Suppressor macrophage (primary cell): ENCODE measurements at regions not wholly inside any gene's neighbourhood (a gene's known extent, or its start where the extent isn't known, plus 50 kb on each side); places are given as distances from the start of the nearest gene placed in this dataset.
"Not testable (repeated sequence)": the region's sequence is repeated elsewhere in the genome, so short reads cannot be mapped to it uniquely, and the experiment has no call there.

ENCODE experiments used
- DNase-seq, 4 experiments: peaks; one replicate each; pipeline ENCODE4 v3.0.0-alpha.2; 2020 to 2022

DNA sequence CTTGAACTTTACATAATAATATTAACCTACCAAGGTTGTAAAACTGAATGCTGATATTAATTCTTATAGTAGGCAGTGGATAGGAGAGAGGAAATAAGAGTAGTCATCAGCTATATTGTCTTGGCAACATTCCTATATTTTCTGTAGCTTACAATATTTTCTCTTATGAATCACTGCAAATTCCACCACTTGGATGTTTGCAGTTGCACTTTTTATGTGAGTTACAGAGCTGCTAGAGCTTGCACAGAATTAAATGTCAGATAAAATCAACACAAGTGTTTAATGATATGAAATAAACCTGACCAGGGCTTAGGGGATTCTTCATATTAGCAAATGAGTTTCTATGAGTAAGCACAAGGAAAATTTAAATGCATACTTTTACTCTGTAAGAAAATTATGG lies 1710.1 kb downstream of the SI start:
- no peak for DNase-seq

DNA sequence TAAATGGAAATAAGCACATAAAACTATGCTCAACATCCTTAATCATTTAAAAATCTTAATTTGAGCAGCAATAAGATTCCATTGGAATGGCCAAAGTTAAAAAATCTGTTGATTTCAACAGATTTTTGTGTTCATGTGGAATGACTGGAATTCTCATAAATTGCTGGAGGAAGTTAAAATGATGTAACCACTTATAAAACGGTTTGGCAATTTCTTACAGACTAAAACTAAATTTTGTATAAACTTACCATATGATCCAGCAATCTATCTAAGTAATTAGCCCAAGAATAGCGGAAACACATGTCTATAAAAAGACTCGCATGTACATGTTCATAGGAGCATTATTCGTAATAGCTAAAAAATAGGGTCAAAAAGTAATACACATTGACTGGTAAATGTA lies 1713.6 kb downstream of the SI start:
- DNase-seq = no peak

DNA sequence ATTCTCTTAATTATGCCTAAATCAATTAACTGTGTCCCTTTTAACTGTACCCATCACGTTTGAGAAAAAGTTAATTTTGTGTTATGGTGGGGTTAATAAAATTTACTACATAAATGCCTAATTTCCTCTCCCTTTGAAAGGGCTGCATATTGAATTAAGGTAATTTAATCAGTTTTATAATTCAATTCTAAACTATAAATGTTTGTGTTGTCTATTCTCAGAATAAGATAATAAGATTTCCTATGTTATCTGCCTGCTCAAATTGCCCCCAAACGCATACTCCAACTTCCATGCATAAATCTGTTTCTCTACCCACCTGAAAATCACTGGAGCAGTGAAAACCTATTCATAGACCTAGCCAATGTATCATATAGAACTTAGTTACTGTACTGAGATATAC lies 1716.1 kb downstream of the SI start:
- no peak for DNase-seq

GRCh38 chr3:163361357-163361878 lies 1716.9 kb downstream of the SI start:
- not testable (repeated sequence) for DNase-seq

DNA sequence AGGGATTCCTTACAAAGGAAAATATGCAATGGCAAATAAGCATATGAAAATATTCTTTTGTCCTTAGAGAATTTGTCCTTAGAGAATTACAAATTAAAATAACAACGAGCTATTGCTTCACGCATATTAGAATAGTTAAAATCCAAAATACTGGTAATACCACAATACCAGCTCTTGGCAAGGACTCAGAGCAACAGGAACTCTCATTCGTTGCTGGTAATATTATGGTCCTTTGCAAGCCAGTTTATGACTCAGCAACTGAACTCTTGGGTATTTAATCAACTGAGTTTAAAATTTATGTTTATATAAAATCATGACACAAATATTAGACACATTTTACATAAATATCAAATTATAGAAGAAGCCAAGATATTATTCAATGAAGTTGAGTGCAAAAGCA lies 1730.4 kb downstream of the SI start:
- DNase-seq = no peak

GRCh38 chr3:163335429-163335828 lies 1742.9 kb downstream of the SI start:
- DNase-seq = no peak

GRCh38 chr3:163328680-163329079 lies 1749.6 kb downstream of the SI start:
- no peak for DNase-seq

GRCh38 chr3:163327086-163327485 lies 1751.2 kb downstream of the SI start:
- DNase-seq = no peak

GRCh38 chr3:163315786-163316185 lies 1762.5 kb downstream of the SI start:
- no peak for DNase-seq

DNA sequence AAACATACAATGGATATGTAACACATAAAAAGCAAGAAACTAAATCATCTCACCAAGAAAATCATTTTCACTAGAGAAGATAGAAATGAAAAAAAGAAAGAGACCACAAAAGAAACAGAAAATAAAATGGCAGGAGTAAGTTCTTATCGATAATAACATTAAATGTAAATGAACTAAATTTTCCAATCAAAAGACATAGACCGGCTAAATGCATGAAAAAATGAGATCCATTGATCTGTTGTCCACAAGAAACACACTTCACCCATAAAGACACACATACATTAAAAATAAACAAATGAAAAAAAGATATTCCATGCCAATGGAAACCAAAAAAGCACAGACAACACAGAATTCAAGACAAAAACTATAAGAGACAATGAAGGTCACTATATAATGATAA lies 1771.9 kb downstream of the SI start:
- no peak for DNase-seq

- DNase-seq = no peak
These were observed 1777.1 kb downstream of the OTOL1 start for GRCh38 chr3:163273694-163274093.

DNA sequence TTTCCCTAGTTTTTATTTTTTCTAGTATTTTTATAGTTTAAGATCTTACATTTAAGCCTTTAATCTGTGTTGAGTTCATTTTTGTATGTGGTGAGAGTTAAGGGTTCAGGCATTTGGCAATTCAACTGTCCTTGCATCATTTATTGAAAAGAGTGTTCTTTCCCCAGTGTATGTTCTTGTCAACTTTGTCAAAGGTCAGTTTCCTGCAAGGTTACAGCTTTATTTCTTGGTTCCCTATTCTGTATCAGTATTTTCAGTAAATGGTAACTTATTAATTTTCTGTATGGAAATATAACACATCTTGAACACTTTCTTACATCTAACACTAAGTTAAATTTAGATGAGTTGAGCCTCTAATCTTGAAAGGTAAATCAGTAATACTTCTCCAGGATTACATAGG lies 1770.1 kb downstream of the OTOL1 start:
- DNase-seq = no peak

DNA sequence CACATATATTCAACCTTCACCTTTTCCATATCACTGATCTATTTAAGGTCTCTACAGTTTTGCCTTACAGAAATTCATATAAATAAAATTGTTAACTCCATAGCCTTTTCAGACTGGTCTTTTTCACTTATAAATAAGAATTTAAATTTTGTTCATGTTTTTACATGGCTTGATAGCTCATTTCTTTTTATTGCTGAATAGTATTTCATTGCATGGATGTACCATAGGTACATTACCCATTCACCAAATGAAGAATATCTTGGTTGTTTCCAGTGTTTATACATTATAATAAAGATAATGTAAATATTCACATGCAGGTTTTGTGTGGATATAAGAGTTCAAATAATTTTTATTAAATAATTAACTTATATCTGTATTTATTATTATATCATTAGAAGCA lies 1765.0 kb downstream of the OTOL1 start:
- DNase-seq = no peak

DNA sequence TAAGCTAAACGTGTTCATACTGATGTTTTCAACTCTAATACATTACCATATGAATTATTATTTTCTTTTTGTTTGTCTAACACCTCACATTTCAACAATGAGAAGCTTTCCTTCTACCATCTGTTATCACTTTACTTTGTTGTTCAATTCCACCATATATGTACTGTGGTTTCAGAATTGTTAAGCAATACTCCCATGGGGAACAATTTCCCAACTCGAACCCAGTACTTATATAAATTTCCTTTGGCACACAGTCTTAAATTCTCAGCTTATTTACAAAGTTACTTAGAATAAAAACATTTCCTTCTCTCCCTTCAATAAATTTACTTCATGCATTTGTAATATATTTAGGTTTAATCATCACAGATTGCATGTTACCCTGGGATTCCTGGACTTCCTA lies 1764.4 kb downstream of the OTOL1 start:
- no peak for DNase-seq

- no peak for DNase-seq
These were observed 1721.7 kb downstream of the OTOL1 start for GRCh38 chr3:163218336-163218735.

GRCh38 chr3:163213838-163214237 lies 1717.2 kb downstream of the OTOL1 start:
- no peak for DNase-seq

DNA sequence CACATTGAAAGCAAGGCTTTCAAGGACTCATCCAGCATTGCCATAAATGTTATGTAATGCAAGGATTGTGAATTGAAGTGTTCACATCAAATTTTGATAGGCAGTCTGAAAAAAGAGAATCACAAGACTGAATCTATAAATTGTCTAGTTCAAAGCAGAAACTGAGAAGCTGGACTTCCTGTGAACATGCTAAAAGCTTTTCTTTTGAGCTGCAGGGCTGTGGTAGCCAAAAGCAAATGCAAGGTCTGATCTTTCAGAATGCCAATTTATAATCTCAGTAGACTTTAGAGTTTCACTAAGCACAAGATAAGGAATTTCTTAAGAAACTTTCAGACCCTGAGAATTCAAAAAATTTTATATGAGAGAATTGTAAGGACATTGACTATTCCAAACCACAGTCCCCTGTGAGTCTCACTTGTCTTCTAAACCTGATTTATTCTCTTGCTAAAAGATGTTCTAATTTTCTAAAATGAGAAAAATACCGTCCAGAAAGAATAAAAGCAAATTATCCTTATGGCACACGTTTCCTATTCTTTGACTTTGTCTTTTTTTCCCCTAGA lies 1700.3 kb downstream of the OTOL1 start:
- DNase-seq = no peak

- no peak for DNase-seq
These were observed 1699.6 kb downstream of the OTOL1 start for GRCh38 chr3:163196245-163196644.

DNA sequence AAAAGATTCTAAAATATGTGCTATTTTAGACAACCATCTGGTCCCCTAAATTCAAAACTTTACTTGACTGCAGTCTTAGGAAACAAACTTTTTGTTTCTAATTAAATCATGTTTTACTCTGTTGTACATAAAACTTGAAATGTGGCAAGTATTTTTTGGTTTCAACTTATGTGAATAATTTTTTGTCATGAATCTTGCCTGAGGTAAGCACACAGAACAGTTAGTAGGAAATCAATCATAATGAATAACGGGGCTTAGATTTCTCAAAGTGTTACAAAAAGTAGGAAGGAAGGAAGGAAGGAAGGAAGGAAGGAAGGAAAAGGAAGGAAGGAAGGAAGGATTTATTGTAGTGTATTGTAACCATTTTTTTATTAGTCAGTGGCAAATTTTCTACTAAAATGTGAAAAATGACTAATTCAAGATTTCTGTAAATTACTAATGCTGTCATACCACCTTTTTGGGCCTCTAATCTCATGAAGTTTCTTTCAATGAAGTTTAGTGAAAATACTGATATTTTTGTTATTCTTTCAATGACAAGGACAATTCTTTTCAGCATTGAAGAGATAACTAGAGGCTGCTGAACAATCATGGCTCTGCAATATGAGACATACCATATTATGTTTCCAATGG lies 1689.2 kb downstream of the OTOL1 start:
- no peak for DNase-seq

- no peak for DNase-seq
These were observed 1679.4 kb downstream of the OTOL1 start for GRCh38 chr3:163175970-163176369.

DNA sequence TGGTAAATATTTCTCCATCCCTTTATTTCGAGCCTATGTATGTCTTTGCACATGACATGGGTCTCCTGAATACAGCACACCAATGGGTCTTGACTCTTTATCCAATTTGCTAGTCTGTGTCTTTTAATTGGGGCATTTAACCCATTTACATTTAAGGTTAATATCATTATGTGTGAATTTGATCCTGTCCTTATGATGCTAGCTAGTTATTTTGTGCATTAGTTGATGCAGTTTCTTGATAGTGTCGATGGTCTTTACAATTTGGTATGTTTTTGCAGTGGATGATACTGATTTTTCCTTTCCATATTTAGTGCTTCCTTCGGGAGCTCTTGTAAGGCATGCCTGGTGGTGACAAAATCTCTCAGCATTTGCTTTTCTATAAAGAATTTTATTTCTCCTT lies 1675.9 kb downstream of the OTOL1 start:
- not testable (repeated sequence) for DNase-seq

- DNase-seq = no peak
These were observed 1669.6 kb downstream of the OTOL1 start for GRCh38 chr3:163166197-163166596.

DNA sequence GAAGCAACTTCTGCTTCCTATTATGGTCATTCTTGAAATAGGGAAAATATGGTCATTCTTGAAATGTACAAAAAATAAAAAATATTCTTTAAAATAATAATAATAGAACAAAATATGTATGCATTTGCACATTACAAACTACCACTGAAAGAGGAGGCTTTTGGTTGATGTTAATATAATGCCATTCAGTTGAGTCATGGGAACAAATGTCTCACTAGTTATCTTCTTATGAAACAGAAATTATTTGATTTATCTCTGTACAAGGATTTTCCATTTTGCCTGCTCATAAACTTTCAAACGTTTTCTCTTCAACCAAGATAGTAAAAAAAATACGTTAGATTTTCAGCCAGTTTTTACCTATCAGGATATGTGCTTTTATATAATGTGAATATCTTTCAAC lies 1662.7 kb downstream of the OTOL1 start:
- DNase-seq = no peak

- no peak for DNase-seq
These were observed 1643.0 kb downstream of the OTOL1 start for GRCh38 chr3:163139600-163139999.

- no peak for DNase-seq
These were observed 1641.7 kb downstream of the OTOL1 start for GRCh38 chr3:163138258-163138657.
